T-helper 1 cell (primary cell): ENCODE measurements at regions not wholly inside any gene's neighbourhood (a gene's known extent, or its start where the extent isn't known, plus 50 kb on each side); places are given as distances from the start of the nearest gene placed in this dataset.

Source experiments
- DNase-seq, 5 donors: peaks; one replicate each; pipeline ENCODE4 v3.0.0-alpha.2; 2012 to 2020

DNA sequence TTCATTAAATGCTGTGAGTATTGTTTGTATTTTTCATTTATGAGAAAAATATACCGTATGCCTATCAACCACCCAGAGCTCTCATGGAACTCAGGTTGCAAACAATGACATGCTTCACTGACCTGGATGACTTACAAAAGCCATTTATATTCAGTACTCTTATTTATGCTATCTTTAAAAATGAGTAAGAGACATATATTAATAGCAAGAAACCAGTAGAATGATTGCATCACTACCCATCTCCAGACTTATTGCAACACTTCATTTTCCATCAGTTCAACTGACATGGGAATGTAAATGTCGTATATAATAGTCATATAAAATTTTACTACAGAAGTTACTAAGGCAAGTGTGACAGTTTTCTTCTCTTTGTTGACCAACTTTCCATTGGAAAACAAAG, 69.1 kb downstream of the OTP start:
- DNase-seq: no peak

DNA sequence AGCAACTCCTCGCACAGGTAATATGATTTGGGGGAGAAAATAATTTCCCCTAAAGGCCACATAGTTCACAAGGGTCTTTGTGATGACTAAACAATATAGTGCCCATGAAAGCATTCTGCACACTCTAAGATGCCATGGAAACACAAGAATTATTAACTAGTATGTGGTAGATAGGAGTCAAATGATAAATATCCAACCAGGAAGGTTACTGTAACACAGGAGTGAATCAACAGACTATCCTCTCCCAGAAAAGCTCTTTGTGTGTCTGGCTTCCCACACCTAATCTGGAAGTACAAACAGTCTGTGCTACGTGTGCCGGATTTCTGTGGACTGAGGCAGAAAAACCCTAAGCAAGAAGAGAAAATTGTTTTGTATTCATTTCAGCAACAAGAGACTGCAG, 70.0 kb downstream of the OTP start:
- no peak for DNase-seq

DNA sequence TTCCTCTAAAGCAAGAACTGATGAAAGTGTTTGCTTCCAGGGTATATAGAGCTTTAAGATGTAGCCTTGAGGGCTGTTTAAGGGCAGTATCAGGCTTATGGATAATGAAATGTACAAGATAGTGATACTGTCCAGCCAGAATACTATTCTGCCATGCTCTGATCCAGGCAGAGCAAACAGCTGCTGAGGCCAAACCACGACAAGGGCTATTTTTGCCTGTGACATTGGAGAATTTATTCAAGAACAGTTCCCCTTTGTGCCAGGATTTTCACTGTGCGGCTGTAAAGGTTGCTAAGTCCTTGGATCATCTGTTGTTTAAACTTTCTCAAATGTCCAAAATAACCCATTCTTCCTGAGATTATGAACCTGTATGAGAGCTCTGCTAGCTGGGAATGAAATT, 70.4 kb downstream of the OTP start:
- no peak for DNase-seq

DNA sequence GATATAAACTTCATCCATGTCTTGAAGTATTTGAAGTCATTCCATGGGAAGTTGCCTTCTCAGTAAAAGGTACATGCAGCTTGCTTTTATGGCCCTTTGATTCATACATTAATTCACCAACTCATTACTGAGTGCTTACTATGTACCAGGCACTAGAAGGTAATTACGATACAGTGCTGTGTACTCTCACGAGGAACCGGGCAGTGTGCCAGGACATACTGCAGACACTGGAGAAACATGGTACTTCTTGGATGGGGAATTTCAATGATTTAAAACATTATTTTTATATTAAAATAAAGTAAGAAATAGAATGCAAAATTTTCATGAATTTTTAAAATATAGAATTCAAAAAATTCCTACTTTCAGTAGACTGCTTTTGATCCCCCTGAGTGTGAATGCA, 71.4 kb upstream of the WDR41 start:
- DNase-seq: no peak

DNA sequence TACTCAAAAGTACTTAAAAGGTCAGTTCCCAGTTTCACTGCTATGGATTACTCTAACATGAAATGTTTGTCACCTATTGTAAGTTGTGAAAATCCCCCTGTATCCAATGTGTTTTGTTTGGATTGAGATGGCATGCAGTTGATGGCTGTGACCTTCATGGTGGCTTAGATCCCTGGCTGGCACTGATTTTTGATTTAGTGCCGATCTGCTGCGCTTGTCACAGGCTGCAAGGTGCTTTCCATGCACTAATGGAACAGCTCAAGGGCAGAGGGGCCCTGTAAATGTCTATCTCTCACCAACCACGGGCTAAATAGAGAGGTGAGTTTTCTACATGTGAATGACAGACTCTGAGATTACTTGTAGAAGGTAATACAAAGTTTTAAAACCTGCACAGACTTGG, 69.8 kb upstream of the WDR41 start:
- no peak for DNase-seq

DNA sequence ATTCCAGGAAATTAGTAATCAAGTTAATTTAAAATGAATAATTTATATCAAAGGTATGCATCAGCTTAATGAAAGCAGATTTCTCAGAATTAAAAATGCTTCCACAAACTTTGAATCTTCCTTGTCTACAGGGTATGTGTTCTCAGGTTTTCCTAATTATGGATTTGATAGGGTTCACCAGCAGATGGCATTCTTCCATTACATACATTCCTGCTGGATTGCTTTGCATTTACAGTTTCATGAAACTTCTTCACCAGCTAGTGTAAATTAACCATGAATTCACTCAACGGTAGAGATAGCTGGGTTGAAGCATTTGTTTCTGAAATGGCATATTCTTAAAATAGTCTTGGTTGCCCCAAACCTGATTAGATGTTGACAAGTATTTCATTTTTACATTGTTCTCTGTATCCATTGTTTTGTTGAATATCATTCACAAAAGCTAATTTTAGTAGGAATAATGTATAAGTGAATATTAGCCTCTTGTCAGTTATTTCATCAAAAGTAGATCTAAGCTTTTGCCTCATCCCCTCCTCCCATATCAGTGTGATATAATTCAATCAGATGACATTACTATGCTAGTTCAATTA, 68.7 kb upstream of the WDR41 start:
- DNase-seq: peak in 1 of 5 donors; percentile 7

DNA sequence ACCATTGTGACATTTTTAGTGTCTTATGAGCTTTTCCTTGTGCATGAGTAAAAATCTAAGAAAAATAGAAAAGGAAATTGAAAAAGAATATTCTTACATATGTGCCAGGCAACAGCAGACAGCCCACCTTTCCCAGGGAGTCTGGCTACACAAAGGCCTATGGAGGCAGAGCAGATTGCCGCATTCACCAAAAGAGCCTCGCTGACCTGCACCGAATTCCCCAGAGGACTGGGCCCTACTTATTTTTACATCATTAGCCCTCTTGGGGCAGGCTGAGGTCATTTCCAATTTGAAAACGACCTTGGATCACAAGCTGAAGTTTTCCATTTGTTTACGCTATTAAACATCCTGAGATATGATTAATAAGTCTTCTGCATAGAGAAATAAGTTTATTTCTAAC, 66.2 kb upstream of the WDR41 start:
- DNase-seq: no peak

DNA sequence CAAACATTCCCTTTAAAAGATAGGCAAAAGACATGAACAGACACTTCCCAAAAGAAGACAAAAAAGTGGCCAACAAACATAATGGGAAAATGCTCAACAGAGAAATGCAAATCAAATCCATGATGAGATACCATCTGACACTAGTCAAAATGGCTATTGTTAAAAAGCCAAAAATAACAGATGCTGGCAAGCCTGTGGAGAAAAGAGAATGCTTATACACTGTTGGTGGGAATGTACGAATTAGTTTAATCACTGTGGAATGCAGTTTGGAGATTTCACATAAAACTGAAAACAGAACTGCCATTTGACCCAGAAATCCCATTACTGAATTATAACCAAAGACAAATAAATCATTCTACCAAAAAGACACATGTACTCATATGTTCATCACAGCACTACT, 58.3 kb upstream of the WDR41 start:
- no peak for DNase-seq

DNA sequence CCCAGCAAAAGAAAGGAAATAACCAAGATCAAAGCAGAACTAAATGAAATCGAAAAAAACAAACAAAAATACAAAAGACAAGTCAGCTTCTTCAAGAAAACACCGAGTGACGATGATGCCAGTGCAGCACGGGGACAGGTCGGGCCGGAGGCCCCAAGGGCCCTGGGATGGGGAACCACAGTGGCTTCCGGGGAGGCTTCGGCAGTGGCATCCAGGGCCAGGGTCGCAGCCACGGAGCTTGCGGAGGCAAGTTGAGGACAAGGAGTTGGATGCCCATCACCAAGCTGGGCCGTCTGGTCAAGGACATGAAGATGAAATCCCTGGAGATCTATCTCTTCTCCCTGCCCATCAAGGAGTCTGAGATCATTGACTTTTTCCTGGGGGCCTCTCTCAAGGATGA, 53.2 kb upstream of the WDR41 start:
- DNase-seq: no peak
